Liver (tissue), 3 donors: ENCODE measurements at regions not wholly inside any gene's neighbourhood (a gene's known extent, or its start where the extent isn't known, plus 50 kb on each side); places are given as distances from the start of the nearest gene placed in this dataset.

ENCODE experiments used
- CTCF ChIP-seq: fragments of 150-350 bp; IDR thresholded peaks from 2 replicates; pipeline ENCODE4 v1.5.1; 2017; ENCODE audit warnings: improper control_type of control experiment, low read depth, low read length; ENCODE audit not compliant: missing input control
- GABPA ChIP-seq, 2 donors: IDR thresholded peaks in 1 of 2; conservative IDR thresholded peaks in 1 of 2; 2 replicates each; pipeline ENCODE4 v1.6.1; 2016; ENCODE audit warnings: antibody characterized with exemption in 2 of 2, mild to moderate bottlenecking in 1 of 2, moderate library complexity in 1 of 2
- HNF4A ChIP-seq, 2 donors: conservative IDR thresholded peaks; 2 replicates each; pipeline ENCODE4 v1.6.1; 2016; ENCODE audit warnings: antibody characterized with exemption in 2 of 2, mild to moderate bottlenecking in 2 of 2
- HNF4G ChIP-seq: IDR thresholded peaks from 2 replicates; pipeline ENCODE4 v1.6.1; 2016; ENCODE audit warnings: antibody characterized with exemption
- JUND ChIP-seq, 2 donors: IDR thresholded peaks; 2 replicates each; pipeline ENCODE4 v1.6.1; 2016; ENCODE audit warnings: antibody characterized with exemption in 2 of 2
- NR2F2 ChIP-seq: IDR thresholded peaks from 2 replicates; pipeline ENCODE4 v1.6.1; 2016; ENCODE audit warnings: antibody characterized with exemption
- RAD21 ChIP-seq, 2 donors: IDR thresholded peaks; 2 replicates each; pipeline ENCODE4 v1.6.1; 2016; ENCODE audit warnings: antibody characterized with exemption in 2 of 2, mild to moderate bottlenecking in 2 of 2
- RXRA ChIP-seq, 2 donors: IDR thresholded peaks; 2 replicates each; pipeline ENCODE4 v1.6.1; 2017 to 2018; ENCODE audit warnings: antibody characterized with exemption in 2 of 2, mild to moderate bottlenecking in 1 of 2
- SP1 ChIP-seq: IDR thresholded peaks from 2 replicates; pipeline ENCODE4 v1.6.1; 2018; ENCODE audit warnings: antibody characterized with exemption, mild to moderate bottlenecking
- TAF1 ChIP-seq: conservative IDR thresholded peaks from 2 replicates; pipeline ENCODE4 v1.6.1; 2016; ENCODE audit warnings: antibody characterized with exemption, mild to moderate bottlenecking
- YY1 ChIP-seq: IDR thresholded peaks from 2 replicates; pipeline ENCODE4 v1.6.1; 2016; ENCODE audit warnings: antibody characterized with exemption, mild to moderate bottlenecking
- TF ChIP-seq, protein P1 (sequence below): IDR thresholded peaks from 2 replicates; pipeline ENCODE4 v1.6.1; 2016; ENCODE audit warnings: antibody characterized with exemption, mild to moderate bottlenecking
- TF ChIP-seq, protein P2 (sequence below): IDR thresholded peaks from 2 replicates; pipeline ENCODE4 v1.6.1; 2016; ENCODE audit warnings: antibody characterized with exemption
- TF ChIP-seq, protein P3 (sequence below): IDR thresholded peaks from 2 replicates; pipeline ENCODE4 v1.6.1; 2016; ENCODE audit warnings: antibody characterized with exemption
- donor health status: healthy.
- donor health status: healthy.

DNA sequence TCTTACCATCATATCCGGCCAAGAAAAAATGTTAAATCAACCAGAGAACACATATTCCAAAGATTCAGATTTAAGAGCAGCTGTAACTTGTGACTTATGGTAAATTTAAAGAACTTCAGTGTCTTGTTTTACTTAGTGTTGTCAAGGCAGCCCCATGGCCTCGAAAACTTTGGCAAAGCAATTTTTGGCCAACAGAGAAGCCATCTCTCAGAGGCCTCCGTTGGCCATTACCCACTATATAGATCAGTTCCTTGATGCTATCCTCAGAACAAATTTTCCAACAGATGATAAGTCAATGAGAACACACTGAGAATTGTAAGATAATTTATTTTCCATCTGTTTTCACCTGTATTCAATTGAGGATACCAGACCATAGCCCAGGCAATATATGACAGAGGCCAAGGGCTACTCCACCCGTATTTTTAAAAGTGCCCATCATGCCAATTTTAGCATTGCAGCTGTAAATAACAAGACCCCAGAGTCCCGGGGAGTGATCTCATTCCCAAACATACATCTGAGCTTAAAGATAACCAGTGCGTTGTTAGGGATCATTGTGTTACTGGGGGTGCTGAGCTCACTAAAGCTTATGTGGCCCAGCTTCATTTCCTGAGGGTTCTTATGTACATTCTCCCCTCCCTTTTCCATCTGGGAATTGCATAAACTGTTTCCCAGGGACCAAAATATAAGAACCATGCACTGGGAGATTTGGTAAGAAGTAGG, 50.0 kb upstream of the PDHA1 start:
- TF ChIP-seq SP1 (no peak), CTCF (no peak), YY1 (no peak), RAD21 (IDR thresholded peaks at IDR 0.05) (no peak), JUND (IDR thresholded peaks at IDR 0.05) (no peak), HNF4G (no peak), HNF4A (conservative IDR thresholded peaks at IDR 0.05) (no peak), RXRA (IDR thresholded peaks at IDR 0.05) (no peak), GABPA (IDR thresholded peaks at IDR 0.05 in 1 of 2, conservative IDR thresholded peaks at IDR 0.05 in 1 of 2) (no peak), TAF1 (no peak), NR2F2 (no peak)
- TF ChIP-seq, protein P1, sequence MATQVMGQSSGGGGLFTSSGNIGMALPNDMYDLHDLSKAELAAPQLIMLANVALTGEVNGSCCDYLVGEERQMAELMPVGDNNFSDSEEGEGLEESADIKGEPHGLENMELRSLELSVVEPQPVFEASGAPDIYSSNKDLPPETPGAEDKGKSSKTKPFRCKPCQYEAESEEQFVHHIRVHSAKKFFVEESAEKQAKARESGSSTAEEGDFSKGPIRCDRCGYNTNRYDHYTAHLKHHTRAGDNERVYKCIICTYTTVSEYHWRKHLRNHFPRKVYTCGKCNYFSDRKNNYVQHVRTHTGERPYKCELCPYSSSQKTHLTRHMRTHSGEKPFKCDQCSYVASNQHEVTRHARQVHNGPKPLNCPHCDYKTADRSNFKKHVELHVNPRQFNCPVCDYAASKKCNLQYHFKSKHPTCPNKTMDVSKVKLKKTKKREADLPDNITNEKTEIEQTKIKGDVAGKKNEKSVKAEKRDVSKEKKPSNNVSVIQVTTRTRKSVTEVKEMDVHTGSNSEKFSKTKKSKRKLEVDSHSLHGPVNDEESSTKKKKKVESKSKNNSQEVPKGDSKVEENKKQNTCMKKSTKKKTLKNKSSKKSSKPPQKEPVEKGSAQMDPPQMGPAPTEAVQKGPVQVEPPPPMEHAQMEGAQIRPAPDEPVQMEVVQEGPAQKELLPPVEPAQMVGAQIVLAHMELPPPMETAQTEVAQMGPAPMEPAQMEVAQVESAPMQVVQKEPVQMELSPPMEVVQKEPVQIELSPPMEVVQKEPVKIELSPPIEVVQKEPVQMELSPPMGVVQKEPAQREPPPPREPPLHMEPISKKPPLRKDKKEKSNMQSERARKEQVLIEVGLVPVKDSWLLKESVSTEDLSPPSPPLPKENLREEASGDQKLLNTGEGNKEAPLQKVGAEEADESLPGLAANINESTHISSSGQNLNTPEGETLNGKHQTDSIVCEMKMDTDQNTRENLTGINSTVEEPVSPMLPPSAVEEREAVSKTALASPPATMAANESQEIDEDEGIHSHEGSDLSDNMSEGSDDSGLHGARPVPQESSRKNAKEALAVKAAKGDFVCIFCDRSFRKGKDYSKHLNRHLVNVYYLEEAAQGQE: no peak
- TF ChIP-seq, protein P2, sequence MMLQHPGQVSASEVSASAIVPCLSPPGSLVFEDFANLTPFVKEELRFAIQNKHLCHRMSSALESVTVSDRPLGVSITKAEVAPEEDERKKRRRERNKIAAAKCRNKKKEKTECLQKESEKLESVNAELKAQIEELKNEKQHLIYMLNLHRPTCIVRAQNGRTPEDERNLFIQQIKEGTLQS: no peak
- TF ChIP-seq, protein P3, sequence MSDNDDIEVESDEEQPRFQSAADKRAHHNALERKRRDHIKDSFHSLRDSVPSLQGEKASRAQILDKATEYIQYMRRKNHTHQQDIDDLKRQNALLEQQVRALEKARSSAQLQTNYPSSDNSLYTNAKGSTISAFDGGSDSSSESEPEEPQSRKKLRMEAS: no peak
